Brain microvascular endothelial cell (primary cell): ENCODE measurements at regions not wholly inside any gene's neighbourhood (a gene's known extent, or its start where the extent isn't known, plus 50 kb on each side); places are given as distances from the start of the nearest gene placed in this dataset.

Experiments
- DNase-seq: peaks from one replicate; pipeline ENCODE4 v3.0.0-alpha.2; 2020
- H3K27ac ChIP-seq: fragments of 250-450 bp; sonication (Bioruptor Pico); 2 replicates; pipeline ENCODE4 v1.5.1; 2020; ENCODE audit warnings: mild to moderate bottlenecking, moderate library complexity
- H3K27me3 ChIP-seq: fragments of 250-450 bp; sonication (Bioruptor Pico); replicated peaks from 2 replicates; pipeline ENCODE4 v1.5.1; 2020; ENCODE audit warnings: mild to moderate bottlenecking
- H3K36me3 ChIP-seq: fragments of 250-450 bp; sonication (Bioruptor Pico); replicated peaks from 2 replicates; pipeline ENCODE4 v1.5.1; 2020; ENCODE audit warnings: mild to moderate bottlenecking
- H3K4me3 ChIP-seq: 2 replicates; pipeline ENCODE4 v1.5.1; 2011; ENCODE audit warnings: low read depth, mild to moderate bottlenecking, control low read depth, low read length, moderate library complexity
- CTCF ChIP-seq: IDR thresholded peaks from 2 replicates; pipeline ENCODE4 v1.5.1; 2011; ENCODE audit warnings: low read depth, mild to moderate bottlenecking, moderate library complexity, low read length, control low read depth, inconsistent platforms; ENCODE audit errors: missing control alignments
- in situ Hi-C: cut with HindIII; loops from 2 replicates; pipeline ENCODE4 v1.10.0; 2017; ENCODE audit warnings: low sequenced_read_pairs, low pct_ligation_motif_present

GRCh38 chr3:10566451-10566850 lies 61.1 kb upstream of the ATP2B2 start:
- H3K27ac ChIP-seq = no peak overlapping the region
- H3K27me3 ChIP-seq = peaks cover 5% of the 10 kb centered on the region
- no peak for TF ChIP-seq CTCF
- H3K4me3 ChIP-seq = no peak overlapping the region
- H3K36me3 ChIP-seq = no peaks in the 10 kb centered on the region
- DNase-seq = no peak
- in situ Hi-C loops = no loop called here

- no peak for DNase-seq
- peaks cover 5% of the 10 kb centered on the region for H3K27me3 ChIP-seq
- in situ Hi-C loops = no loop called here
- H3K4me3 ChIP-seq = no peak overlapping the region
- H3K36me3 ChIP-seq = no peaks in the 10 kb centered on the region
- H3K27ac ChIP-seq = no peak overlapping the region
- TF ChIP-seq CTCF = no peak
Measured at GRCh38 chr3:10568549-10568948, 63.2 kb upstream of the ATP2B2 start.

- DNase-seq = no peak
- Histone ChIP-seq H3K36me3 (no peaks in the 10 kb centered on the region), H3K27me3 (peaks cover 4% of the 10 kb centered on the region), H3K4me3 (no peak overlapping the region), H3K27ac (no peak overlapping the region)
- TF ChIP-seq CTCF = no peak
- in situ Hi-C loops = no loop called here
Measured at GRCh38 chr3:10570196-10570946, 65.0 kb upstream of the ATP2B2 start.

- H3K36me3 ChIP-seq = no peaks in the 10 kb centered on the region
- no peak overlapping the region for H3K4me3 ChIP-seq
- in situ Hi-C loops = no loop called here
- DNase-seq = no peak
- H3K27me3 ChIP-seq = peaks cover 1% of the 10 kb centered on the region
- H3K27ac ChIP-seq = no peak overlapping the region
- no peak for TF ChIP-seq CTCF
Measured at GRCh38 chr3:10574101-10574620, 68.8 kb upstream of the ATP2B2 start.

GRCh38 chr3:10575601-10576160 lies 70.3 kb upstream of the ATP2B2 start:
- in situ Hi-C loops = no loop called here
- TF ChIP-seq CTCF = no peak
- Histone ChIP-seq H3K27ac (no peak overlapping the region), H3K27me3 (no peaks in the 10 kb centered on the region), H3K36me3 (no peaks in the 10 kb centered on the region), H3K4me3 (no peak overlapping the region)
- DNase-seq = no peak
